Right lobe of liver (tissue), 4 donors: ENCODE measurements at regions not wholly inside any gene's neighbourhood (a gene's known extent, or its start where the extent isn't known, plus 50 kb on each side); places are given as distances from the start of the nearest gene placed in this dataset.

Experiments used
- POLR2A ChIP-seq: fragments of 450-650 bp; IDR thresholded peaks from one replicate; pipeline ENCODE4 v1.6.1; 2017; ENCODE audit warnings: antibody characterized with exemption, mild to moderate bottlenecking
- TF ChIP-seq, protein P1 (sequence below), 4 donors: fragments of 200-600 bp in 3 of 4; fragments of 450-650 bp in 1 of 4; IDR thresholded peaks; one replicate each; pipeline versions ENCODE4 v1.5.1 to v1.8.0; 2016 to 2022; ENCODE audit warnings: antibody characterized with exemption in 4 of 4, mild to moderate bottlenecking in 2 of 4
- donor health status: DM: no; HTN: no; CAD: no.
- donor health status: DM: no; HTN: no; CAD: no.
- donor health status: DM: no; HTN: yes; CAD: no.

- TF ChIP-seq, protein P1, sequence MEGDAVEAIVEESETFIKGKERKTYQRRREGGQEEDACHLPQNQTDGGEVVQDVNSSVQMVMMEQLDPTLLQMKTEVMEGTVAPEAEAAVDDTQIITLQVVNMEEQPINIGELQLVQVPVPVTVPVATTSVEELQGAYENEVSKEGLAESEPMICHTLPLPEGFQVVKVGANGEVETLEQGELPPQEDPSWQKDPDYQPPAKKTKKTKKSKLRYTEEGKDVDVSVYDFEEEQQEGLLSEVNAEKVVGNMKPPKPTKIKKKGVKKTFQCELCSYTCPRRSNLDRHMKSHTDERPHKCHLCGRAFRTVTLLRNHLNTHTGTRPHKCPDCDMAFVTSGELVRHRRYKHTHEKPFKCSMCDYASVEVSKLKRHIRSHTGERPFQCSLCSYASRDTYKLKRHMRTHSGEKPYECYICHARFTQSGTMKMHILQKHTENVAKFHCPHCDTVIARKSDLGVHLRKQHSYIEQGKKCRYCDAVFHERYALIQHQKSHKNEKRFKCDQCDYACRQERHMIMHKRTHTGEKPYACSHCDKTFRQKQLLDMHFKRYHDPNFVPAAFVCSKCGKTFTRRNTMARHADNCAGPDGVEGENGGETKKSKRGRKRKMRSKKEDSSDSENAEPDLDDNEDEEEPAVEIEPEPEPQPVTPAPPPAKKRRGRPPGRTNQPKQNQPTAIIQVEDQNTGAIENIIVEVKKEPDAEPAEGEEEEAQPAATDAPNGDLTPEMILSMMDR (IDR thresholded peaks at IDR 0.05) = no peak
- no peak for TF ChIP-seq POLR2A
These were observed 75.2 kb upstream of the KCNA3 start for GRCh38 chr1:110749960-110750359.
